GM04504 (cell line): ENCODE measurements at regions not wholly inside any gene's neighbourhood (a gene's known extent, or its start where the extent isn't known, plus 50 kb on each side); places are given as distances from the start of the nearest gene placed in this dataset.

Experiments
- DNase-seq: peaks from one replicate; pipeline ENCODE4 v3.0.0-alpha.2; 2012; ENCODE audit warnings: low read depth

DNA sequence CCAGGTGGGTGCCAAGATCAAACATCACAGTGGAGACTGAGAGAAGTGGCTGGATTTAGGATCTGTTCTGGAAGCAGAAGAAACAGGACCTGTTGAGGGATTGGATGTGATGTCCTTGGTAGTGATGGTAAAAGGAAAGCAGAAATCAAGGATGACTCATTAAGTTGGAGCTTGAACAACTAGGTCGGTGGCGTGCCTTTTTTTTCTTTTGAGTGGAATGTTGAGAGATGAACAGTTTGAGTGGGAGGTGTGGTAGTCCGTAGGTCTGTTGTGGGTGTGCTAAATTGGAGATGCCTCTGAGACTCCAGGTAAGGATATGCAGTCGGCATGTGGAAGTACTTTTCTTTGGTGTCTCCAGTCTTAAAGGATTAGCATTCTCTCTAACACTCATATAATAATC, 92.1 kb upstream of the IL12B start:
- DNase-seq = no peak

DNA sequence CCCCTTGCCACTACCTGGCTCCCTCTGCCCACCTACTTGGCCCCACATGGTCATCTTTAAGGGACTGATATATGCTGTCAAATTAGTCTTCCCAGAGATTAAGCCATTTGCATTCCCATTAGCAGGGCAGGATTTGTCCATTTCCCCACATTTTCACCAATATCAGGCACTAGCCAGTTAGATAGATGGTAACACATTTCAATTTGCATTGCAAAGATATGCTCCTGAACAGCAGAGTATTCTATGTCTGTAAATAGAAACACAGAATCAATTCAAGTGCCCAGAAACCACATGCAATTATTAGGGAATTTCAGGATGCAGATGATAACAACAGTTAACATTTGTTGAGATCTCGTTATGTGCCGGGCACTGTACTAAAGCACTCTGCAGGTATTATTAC, 92.6 kb upstream of the IL12B start:
- no peak for DNase-seq

DNA sequence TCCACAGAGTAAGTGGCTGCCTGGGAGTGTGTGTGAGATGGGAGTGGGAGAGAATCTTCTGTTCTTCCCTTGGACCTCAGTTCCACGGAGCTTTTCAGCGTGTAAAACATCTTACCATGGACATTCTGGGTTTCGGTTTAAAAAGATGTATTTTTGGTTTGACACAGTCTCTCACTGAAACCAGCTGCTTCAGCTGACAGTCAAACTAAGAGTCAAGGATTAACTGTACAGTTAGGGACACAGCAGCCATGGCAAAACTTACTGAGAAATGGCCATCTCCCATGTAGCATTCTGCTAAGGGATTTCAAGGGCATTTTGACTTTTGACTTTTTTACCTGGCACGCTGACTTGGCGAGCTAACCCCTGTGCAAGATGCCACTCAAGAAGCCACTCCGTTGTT, 93.8 kb upstream of the IL12B start:
- no peak for DNase-seq

DNA sequence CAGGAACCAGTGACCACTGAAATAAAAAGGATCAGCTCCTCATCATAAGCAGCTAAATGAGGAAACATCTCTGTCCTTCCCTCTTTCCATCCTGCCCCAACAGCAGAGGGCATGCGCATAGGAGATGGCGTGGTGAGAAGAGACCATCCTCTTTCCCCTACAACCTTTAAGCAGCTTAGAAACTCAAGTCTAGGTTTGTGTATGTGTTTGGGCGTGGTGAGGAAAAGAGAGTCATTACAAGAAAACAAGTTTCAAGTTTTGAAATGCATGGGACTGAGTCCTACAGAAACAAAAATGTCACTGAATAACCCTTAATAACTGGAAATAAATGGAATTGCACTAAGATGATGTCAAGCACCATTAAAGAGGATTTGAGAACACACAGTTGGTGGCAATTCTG, 96.4 kb upstream of the IL12B start:
- DNase-seq = no peak

DNA sequence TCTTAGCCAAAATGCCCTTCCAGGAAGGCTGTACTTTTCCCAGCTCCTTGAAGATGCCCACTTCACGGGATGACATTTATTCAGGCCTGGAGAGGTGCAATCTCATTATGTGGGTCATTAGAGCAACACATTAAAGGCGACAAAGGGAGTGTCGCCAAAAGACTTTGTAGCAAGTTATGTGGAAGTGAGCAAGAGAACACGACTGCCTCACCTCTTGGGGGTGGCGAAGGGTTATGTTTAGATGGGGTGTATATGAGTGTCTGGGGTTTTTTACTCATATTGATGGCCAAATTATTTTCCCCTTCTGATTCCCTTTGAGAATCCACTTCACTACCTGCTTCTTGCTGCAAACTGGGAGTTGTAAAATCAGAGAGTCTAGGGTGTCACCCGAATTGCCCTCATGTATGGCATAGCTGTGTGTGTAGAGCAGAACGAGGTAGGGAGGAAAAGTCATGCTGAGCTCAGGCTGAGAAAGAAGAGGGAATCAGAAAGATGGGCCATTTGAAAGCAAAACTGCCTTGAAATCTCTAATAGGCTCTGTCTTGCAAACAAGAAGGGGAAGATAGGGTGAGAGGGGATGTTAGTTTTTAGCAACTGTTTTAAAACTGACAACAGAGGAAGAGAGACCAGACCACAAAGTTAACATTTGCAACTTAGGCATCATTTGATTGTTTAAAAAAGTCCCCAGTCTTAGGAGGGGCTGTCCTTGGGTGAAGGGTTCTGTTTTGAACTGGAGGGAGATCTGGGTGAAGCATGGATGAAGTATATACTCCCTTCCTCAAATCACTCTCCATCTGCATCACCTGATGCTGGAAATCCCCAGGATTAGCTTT, 97.1 kb upstream of the IL12B start:
- no peak for DNase-seq

DNA sequence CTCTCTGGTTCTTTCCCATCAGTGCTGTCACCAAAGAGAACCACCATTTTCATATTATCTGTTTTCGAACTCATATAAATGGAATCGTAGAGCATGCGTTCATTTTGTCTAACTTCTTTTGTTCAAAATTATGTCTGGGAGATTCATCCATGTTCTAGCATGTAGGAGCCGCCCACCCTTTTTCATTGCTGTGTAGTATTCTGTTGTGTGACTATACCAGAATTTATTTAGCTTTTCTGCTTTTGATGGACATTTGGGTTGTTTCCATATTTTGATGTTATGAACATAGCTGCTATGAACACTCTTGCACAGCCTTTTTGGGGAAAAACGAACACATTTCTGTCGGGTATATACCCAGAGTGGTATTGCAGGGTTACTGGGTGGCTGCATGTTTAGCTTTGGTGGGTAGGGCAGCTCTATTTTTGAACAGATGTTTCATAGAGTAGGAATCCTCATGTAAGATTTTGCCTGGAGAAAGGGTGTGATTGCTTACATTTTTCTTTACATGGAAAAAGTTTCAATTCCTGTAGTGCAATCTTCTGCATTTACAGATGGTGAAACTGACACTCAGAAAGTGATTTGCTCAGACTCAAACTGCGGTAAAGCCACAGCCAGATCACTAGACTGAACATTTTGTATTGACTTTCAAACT, 100.2 kb upstream of the IL12B start:
- DNase-seq = no peak

DNA sequence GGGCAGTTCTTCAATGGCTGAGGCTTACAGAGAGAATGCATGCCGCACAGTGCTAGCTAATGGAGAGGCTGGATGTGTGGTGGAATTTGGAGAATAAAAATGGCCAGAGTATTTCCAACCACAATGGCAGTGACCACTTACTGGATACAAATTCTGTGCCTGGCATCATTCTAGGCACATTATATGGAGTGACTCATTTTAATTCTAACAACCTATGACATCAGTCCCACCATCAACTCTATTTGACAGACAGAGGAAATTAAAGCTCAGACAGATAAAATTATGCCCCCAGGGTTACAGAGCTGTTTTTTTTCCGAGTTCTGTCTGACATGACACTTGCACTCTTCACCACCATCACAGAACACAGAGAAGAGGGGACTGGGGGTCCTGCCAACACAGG, 105.6 kb upstream of the IL12B start:
- no peak for DNase-seq

DNA sequence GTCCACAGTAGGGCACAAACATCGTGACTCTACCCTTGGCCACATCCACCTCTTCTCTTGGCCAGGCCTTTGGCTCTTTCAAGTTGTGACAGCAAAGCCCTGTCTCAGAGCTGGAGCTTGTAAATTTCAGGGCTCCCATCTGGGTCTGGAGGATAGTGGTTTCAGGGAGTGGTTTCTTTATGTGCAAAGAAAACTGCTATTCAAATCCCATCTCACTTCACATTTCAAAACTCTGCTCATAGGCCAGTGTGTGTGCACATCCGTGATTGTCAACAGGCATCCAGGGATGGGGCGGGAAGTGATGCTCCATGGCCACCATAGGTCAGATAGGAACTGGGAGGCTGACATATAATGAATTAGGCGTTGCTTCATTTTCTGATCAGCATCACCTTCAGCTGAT, 107.8 kb upstream of the IL12B start:
- DNase-seq = no peak

DNA sequence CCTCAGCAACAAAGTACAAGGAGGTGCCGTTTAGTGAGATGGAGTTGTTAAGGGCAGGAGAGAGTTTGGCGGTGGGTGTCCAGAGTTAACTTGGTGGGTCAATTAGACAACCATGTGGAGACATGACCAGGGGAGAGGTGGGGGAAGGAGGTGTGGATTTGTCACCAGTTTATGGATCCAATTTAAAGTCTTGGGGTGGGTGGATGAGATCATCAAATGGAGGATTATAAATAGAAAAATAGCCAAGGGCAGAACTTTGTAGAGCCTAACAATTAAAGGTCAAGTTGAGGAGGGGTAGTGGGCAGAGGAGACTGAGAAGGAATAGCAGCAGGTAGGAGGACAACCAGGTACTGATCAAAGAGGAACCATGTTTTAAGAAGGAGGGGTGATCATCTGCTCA, 108.7 kb upstream of the IL12B start:
- DNase-seq = no peak

DNA sequence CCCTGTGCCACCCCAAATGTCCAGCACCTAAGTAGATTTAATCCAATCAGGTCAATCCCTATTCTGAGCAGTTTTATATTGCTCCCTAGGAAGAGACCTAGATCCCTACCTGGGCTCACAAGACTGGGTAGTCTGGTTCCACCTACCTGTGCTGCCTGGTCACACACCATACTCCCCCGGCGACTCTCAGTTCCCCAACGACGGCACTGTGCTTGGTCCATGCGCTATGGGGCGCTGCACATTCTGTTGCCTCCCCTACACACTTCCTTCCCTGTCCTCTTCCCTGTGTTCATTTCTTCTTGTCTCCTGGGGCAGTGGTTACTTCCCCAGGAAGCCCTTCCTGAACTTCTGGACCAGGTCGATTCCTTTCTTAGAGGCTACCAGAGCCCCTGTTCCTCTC, 109.9 kb upstream of the IL12B start:
- DNase-seq = no peak

DNA sequence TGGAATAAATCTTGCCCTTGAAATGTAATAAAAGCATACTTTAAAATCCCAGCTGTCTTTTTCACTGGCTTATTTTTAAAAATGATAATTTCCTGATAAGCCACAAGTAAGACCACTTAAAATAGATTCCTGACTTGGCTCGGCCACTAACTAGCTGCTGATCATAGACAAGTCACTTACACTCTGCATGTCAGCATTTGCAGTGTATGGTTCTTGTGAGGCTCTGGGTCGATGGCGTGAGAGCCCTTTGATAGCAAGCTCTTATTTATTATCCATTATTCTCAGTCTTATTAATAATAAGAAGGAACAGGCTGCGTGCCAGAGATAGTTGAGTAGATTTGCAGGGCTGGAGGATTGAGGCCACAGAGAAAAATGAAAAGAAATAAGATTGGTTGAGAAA, 110.7 kb upstream of the IL12B start:
- DNase-seq = no peak

DNA sequence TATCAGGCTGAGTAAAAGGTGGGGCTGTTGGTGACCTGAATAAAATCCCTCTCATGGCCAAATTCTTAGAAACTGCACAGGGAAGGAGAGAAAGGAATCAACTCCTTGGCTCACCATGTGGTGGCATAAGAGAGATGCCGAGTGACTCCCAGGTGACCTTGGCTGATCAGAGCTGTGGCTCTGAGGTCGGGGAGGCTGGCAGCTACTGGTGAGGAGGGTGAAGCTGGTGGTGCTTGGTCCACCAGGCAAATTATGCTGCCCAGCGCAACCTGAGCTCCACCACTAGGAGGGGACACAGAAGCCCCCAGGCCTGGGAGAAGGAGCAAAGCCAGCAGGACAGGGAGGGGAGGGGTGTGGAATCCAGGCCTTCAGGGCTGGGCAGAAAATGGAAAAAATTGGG, 111.2 kb upstream of the IL12B start:
- DNase-seq = no peak

DNA sequence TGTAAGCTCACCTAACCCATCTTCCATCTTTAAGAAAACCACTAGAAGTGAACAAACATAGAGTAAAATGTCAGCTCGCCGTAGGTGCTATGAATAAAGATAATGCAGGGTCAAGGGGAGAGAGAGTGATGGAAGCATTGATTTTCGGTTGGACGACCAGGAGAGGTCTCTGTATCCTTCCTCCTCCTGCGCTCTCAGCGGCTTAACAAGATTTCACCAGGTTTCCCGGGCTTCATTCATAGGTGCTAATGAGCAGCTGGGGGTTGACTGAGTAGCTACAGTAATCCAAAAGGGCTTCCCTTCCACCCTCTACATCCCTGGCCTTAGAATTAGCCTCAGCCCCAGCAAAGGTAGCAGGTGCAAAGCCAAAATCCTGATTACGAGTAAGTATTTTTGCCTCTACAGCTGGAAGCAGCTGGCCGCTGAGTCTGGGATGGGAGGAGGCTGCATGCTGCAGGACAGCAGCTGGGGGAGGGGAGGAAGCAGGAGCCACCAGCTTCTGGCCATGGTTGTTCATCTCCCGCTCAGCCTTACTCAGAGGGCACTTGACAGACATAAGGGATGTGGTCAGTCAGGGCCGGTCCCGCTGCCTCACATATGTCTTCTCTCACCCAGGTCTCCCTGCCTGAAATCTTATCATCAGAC, 112.0 kb upstream of the IL12B start:
- DNase-seq = no peak

DNA sequence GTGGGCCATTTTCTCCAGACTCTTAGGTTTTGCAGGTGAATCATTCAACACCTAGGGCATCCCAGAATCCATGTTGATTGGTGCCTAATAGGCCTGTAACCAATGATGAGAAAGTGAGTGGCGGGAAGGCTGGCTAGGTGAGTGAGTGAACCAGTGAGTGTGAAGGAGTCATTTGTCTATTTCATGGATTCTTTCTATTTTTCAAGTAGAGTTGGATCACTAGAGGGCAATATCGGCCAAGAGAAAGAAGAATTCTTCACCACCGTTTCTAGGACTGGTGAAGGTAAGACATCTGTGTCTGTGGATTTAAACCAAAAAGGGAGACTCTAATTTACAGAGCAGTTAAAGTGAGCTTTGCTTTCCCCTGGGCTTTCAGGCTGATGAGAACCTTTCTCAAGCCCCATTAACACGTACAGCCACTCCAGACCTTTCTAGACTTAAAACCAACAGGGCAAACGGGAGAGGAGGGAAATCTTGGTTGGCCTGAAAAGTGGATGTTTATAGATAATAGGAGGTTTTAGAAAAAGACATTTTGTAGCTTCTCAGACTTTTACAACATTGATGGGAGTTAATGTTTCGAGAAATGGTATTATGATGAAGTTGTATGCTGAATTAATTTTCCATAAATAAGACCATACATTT, 114.3 kb upstream of the IL12B start:
- no peak for DNase-seq

DNA sequence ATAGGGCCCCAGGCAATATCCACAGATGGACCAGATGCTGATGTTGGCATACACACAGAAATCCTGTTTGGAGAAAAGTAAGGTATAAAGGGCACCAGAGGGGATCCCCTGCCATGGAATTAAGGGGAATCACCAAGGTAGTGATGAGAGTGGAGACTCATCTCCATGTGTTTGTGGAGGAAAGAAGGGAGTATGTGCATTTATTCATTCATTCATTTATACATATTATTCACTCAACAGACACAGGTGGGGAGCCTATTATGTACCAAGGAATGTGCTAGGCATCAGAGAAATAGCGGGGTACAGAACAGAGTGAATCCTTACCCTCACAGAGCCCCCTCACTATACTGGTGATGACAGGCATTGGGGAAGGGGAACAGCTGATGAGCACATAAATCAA, 116.8 kb upstream of the IL12B start:
- no peak for DNase-seq

DNA sequence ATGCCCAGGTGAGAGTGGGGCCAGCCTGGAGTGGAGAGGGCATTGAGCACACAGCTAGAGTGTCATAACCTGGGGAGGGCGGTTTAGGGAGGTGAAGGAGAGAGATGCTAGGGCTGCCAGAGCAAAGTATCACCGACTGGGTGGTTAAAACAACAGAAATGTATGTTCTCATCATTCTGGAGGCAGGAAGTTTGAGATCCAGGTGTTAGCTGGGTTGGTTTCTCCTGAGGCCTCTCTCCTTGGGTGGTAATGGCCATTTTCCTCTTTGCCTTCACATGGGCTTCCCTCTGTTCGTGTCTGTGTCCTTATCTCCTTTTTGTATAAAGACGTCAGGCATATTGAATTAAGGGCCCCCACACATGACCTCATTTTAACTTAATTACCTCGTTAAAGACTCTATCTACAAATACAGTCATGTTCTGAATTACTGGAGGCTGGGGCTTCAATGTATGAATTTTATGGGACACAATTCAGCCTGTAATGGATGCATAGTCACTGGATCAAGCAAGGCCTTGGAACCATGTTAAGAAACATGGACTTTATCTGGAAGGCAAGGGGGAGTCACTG, 118.6 kb upstream of the IL12B start:
- DNase-seq = no peak

DNA sequence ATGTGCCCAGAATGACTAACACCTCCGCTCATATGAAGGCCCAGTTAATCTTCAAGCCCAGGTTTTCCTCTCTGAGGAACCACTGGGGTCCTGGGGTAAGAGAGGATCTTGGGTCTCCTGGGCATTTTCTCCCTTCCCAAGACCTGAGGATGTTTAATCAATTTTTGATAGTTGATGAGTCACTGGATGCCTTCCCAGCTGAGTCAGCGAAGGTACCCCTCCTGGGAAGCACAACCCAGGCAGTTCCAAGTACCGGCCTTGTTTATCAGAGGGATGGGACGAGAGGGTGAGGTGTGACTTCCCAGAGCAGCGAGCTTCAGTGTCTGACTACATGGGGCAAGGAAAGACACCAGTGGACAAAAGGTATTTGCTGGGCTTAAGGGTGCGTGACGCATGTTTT, 119.6 kb upstream of the IL12B start:
- DNase-seq = no peak

DNA sequence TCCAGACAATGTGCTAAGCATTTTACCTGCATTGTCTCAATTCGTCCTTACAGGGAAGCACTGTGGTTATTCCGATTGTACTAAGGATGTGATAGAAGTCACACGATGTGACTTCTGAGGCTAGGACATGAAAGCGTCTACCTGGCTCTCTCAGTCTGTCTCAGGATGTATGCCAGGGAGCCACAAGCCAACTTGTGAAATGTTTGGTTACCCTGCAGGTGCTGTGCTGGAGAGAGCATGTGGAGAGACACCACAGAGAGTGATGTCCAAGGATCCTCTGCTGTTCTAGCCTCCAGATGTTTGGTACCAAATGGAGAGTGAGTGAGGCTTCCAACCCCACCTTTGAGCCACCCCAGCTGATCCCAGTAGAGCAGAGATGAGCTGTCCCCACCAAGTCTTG, 120.1 kb upstream of the IL12B start:
- DNase-seq = no peak

DNA sequence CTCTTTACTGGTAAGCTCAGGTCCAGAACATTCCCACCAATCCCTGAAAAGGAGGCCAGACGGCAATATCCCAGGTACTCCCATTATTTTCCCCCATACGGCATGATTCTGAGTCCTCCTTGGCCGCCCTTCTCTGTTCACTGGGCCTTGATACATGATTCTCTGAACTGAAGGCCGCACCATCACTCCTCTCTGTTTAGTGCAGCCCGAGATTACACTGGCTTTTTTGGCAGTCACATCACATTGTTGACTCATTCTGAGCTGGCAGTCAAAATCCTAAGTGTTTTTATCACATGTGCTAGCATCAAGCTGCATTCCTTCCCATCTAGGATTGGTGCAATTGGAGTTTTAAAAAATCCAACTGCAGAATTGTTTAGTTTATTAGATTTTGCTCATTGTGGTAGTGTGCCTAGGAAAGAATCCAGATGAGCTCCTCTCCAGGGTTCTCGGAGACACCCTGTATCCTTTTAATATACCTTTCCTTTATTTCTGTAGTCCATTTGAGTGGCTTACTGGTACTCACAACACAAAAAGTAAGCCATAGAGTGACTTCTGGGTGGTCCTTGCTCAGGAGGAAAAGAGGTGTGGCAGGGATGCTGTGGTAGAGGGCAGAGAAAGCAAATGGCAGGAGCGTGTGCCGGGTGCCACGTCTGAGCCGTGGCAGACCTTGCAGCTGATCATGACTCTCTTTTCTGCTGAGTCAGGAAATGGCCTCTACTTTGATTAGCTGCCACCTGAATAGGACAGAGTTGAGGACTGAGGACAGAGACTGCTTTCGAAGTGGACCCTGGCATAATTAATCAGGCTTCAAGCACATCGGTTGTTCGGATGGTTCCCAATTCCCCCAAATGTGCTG, 121.1 kb upstream of the IL12B start:
- peak; percentile 87 for DNase-seq

DNA sequence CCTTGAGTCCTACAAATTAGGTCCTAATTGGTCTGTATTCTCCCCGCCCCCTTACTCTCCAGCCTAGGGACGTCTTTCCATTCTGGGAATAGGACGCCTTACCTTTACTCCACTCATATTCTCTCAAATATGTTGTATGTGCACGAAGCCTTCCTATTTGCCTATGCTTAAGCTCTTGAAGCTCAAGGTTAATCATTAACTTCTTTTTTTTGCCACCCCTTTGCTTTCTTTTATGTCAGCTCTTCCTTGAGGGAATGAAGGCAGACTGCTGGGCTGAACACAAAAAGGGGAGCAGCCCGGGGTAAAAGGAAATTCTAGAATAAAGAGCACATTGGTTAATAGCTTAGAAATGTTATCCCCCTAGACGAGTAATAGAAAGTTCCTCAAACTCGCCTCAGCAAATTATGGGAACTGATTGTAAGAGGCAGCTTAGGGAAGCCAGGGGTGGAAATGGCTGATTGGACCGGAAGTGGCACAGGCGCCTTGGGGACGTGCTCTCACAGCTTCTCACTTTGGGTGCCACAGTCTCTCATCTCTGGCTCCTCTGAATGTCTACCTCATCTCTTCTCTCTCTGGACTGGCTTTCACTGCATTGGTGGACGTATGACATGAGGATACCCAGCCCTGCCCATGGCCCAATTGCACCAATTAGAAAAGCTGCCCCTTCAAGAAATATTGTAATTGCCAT, 122.3 kb upstream of the IL12B start:
- no peak for DNase-seq

DNA sequence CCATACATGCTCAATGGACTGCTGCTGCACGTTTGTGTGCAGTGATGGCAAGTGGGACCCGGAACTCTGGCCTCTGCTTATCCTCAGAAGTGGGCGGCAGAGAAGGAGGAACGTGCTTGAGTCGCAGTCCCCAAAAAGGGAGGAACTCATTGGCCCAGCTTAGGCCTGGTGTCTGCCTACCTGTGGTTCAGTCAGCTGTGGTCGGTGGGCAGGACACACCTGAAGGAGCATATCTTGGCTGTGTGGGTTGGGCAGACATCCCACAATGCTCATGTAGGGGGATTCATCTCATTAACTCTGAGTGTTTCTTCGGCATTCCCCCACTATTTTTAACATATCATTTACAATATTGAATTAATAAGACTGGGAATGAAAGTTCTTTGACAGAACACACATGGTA, 122.9 kb upstream of the IL12B start:
- no peak for DNase-seq
